HuH-7.5 (cell line): ENCODE measurements at regions not wholly inside any gene's neighbourhood (a gene's known extent, or its start where the extent isn't known, plus 50 kb on each side); places are given as distances from the start of the nearest gene placed in this dataset.
"Not testable (repeated sequence)": the region's sequence is repeated elsewhere in the genome, so short reads cannot be mapped to it uniquely, and the experiment has no call there.

Experiments
- DNase-seq: peaks from one replicate; pipeline ENCODE4 v3.0.0; 2011; ENCODE audit warnings: low spot score

DNA sequence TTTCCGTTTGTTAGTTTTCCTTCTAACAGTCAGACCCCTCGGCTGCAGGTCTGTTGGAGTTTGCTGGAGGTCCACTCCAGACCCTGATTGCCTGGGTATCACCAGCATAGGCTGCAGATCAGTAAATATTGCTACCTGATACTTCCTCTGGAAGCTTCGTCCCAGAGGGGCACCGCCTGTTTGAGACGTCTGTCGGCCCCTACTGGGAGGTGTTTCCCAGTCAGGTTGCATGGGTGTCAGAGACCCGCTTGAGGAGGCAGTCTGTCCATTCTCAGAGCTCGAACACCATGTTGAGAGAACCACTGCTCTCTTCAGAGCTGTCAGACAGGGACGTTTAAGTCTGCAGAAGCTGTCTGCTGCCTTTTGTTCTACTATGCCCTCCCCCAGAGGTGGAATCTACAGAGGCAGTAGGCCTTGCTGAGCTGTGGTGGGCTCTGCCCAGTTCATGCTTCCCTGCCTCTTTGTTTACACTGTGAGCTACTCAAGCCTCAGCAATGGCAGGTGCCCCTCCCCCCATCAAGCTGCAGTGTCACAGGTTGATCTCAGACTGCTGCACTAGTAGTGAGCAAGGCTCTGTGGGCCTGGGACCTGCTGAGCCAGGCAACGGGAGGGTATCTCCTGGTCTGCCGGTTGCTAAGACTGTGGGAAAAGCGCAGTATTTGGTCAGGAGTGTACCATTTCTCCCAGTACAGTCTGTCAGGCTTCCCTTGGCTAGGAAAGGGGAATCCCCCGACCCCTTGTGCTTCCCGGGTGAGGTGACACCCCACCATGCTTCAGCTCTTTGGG is 74.4 kb upstream of the TOP3B start:
- DNase-seq, result not testable (repeated sequence)

DNA sequence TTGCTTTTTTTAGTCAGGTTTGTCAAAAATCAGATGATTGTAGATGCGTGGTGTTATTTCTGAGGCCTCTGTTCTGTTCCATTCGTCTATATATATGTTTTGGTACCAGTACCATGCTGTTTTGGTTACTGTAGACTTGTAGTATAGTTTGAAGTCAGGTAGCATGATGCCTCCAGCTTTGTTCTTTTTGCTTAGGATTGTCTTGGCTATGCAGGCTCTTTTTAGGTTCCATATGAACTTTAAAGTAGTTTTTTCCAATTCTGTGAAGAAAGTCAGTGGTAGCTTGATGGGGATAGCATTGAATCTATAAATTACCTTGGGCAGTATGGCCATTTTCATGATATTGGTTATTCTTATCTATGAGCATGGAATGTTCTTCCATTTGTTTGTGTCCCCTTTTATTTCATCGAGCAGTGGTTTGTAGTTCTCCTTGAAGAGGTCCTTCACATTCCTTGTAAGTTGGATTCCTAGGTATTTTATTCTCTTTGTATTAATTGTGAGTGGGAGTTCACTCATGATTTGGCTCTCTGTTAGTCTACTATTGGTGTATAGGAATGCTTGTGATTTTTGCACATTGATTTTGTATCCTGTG is 70.1 kb upstream of the TOP3B start:
- DNase-seq, result not testable (repeated sequence)

DNA sequence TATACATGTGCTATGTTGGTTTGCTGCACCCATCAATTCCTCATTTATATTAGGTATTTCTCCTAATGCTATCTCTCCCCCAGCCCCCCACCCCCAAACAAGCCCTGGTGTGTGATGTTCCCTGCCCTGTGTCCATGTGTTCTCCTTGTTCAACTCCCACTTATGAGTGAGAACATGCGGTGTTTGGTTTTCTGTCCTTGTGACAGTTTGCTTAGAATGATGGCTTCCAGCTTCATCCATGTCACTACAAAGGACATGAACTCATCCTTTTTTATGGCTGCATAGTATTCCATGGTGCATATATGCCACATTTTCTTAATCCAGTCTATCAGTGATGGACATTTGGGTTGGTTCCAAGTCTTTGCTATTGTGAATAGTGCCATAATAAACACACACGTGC is 68.4 kb upstream of the TOP3B start:
- not testable (repeated sequence) for DNase-seq

DNA sequence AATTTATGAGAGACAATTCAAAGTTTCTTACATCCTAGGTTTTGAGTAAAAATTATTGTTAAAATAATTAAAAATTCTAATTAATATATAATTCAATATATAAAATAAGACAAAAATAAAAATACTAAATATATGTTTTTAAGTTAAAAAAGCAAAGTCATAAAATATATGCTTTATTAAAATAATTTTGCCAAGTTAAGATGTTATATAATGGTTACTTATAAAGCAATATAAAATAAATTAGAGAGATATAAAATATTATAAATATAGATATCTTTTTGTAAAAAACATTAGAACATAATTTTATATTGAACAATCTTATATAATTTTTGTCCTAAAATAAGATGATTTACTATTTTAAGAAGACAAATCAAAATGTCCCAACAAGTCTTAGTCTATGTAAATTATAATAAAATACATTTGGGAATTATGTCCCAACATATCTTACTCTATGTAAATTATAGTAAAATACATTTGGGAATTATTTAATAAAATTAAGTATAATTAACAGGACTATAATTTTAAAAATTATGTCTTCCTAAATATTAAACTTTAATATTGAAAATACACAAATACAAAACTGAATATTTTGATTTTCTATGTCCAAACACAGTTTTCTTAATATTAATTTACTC is 67.7 kb upstream of the TOP3B start:
- DNase-seq, result no peak

DNA sequence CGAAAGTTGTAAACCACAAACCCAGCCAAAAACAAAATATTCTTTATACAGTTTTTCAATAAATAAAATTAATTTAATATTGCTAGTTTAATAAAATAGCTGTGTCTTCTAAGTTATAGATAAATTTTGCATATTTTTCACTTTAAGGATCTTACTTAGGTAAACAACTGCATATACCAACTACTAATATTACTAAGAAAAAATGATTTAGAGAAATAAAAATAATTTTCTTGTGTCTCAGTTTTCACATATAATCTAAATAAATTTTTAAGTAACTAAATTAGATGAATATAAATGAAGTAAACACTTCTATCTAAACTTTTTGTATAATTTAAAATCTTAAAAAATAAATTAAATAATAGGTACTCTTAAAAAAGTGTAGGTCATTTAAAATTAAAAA is 67.1 kb upstream of the TOP3B start:
- no peak for DNase-seq

DNA sequence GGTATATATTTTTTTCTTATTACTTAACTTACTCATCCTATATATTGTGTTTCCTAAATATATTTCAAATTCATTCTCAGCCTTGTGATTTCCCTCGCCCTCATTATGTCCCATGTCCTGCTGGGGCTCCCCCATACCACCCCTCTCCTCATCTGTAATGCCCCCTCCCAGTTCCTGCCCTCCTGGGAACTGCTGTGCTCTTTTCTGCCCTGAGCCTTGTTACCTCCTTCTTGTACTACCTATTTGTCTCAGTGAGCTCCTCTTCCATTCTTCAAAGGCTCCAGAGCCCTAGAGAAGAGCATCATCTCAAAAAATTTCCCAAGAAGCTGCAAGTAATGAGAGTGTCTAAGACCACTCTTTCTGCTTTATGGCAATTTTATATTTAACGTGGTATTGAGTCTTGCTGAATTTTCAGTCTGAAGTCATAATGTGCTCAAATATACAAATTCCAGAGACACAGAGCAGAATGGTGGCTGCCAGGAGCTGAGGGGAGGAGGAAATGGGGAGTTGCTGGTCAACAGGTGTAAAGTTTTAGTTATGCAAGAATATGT is 66.5 kb upstream of the TOP3B start:
- DNase-seq, result no peak

DNA sequence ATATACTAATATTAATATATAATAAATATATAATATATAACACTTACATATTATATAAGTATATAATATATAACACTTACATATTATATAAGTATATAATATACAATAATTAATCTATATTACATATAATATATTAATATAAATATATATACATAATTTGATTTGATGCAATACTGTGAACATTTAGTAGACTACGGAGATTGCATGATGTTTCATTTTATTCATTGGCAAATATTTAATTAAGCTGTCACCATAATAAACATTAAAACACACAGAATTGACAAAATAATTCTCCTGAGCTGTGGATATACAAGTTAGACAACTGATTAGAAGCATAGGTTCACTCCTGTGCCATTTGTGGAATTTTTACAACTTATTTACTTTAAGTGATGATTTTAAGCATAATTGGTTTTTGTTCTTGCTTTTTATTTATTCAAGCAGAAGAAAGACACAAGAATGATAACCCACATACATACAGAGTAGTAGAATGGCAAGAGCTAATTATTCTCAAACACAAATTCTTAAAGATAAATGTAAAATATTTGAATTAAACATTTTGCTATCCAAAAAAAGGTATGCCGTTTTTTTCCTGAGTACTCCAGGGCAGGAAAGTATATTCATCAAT is 65.8 kb upstream of the TOP3B start:
- no peak for DNase-seq

DNA sequence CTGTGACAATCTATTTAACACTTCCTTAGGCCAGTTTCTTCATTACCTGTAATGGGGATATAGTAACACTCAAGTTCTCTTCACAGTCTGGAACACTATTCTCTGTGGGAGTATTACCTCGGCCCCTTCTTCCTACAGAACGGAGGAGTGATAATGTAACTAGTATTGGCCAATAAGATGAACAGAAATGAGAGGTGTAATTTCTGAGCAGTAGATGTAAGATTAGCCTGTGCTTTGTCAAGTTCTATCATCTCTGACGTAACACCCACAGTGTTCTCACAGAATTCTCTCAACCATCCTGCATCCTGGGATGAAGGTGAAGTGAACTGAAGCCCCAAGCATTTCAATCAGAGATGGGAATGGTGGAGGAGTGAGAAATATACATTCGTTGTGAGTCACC is 65.2 kb upstream of the TOP3B start:
- DNase-seq, result no peak

DNA sequence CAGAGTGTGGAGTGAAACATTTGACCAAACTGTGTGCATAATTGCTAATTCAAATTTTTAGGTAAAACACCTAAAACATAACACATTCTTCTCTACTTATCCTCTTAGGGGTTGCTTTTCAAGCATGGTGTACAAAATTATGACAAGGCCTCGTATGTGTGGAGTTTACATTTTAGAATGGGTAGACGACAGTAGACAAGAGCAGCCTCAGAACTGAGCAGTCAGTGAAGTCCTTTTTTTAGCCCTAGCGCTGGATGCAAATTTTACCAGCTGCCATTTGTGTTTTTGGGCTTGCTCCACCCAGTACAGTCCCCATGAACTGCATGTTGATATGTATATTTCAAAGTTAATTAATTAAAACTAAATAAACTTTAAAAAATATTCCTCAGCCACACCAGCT is 64.7 kb upstream of the TOP3B start:
- no peak for DNase-seq

DNA sequence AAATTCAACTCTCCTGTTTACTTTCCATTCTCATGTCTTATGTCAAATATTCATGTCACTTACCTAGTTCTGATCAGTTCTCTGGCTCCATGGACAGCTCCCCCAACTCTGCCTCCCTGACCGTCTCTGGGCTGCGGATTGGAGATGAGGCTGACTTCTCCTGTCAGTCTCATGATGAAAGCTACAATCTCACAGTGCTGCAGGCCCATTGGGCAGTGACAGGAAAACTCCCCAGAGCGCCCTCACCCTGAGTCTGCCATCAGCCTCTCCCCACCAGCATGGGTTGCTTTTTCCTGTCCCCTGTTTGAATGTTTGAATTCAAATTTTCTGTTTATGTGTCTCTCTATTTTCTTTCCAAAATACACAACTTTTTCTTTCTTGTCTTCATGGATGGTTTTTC is 63.8 kb upstream of the TOP3B start:
- no peak for DNase-seq

DNA sequence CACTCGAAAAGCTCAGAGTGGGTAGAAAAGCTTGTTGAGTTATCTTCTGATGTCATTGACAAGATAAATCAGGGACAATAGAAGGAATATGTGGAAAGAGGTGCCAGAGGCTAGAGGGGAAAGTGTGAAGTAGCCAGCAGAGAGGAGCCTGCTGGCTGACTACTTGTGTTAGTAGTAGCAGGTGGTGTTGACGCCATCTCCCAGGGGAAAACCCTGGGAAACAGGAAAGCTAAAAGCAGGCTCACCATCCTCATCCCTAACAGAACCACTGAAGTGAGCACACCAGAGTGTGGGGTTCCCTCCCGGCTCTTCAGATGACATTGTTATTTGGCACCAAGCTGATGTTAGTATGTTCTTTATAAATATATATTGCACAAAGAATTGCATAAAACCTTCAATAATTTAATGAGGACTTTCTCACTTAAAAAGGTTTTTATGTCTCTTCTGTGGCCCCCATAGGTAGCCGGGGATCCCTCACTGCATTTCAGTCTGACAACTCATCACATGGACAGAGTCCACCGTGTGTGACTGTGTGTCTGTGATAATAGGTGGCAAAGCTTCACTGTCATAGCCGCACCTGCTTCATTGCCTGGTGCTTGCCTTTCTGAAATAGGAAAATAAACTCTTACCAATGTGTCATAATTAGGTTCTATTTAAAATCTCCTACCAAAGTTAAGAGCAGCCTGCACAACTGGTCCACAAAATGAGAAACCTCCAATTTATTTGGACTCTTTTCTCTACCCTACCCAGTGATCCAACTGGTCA is 63.2 kb upstream of the TOP3B start:
- no peak for DNase-seq

DNA sequence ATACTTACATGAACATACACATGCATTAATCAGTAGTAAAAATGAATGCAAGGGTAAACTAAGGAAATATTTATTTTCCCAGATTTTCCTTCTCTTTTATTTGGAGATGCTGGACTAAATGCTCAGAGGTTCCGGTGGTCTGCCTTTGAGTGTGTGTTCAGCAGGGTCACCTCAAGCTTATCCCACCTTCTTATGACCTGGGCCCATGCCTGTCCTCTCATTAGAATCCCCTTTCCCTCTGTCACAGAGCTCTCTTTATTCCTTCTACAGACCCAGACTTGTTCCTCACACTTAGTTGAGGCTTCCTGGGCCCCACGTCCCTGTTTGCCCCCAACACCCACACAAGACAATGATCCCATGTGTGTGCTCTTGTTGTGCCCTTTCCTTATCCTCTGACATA is 61.6 kb upstream of the TOP3B start:
- DNase-seq, result no peak

DNA sequence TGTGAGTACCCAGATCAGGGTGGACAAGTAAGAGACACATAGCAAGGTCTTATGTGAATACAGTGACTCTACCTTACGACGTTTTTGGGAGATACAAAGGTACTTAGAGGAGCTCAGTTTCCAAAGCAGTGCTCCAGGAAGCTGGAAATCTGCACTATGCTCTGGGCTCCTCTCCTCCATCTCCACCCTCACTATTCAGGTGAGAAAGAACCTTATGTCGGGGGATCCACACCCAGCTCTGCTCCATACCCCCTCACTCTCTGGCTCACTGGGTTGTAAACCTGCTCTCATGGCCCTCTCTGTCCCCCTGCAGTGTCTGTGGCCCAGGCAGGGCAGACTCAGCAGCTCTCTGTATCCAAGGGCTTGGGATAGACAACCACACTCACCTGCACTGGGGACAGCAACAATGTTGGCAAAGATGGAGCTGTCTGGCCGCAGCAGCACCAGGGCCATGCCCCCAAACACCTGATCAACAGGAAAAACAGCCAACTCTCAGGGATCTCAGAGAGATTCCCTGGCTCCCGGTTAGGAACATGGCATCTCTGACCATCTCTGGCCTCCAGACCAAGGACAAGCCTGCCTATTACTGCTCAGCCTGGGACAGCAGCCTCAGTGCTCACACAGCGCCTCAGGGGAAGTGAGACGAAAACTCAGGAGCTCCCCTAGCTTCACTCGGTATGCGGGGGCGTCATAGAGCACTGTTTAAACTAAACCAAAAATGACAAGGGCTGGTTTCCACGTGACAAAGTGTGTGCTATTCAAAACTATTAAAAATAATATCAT is 60.9 kb upstream of the TOP3B start:
- DNase-seq, result no peak

DNA sequence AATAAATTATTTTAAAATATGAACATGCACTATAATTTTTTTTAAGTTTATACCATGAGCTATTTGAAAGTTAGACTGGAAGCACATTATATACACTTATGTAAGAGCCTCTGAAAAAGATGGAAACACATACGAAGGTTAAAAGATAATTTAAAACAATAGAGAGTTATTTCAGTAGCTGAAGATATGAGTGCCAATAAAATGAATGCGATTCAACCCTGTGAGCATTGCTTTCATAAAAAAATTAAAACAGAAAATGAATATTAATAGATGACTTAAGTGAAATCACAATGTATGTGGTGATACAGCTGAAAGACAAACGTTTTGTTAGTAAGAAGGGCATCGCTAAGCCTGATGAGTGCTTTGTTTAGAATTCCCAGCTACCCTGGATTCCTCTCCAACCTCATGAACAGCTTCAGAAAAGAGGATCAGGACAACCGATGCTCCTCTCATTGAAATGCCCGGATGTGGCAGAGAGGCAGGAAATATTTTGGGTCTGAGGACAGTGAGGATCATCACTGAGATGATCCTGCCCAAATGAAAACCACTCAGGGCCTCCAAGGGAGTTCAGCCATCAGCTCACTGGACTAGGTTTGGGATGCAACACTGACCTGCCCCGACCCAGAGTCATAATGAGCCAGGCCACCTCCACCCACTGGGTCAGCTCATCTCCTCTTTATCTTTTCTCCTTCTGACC is 60.2 kb upstream of the TOP3B start:
- DNase-seq, result no peak

DNA sequence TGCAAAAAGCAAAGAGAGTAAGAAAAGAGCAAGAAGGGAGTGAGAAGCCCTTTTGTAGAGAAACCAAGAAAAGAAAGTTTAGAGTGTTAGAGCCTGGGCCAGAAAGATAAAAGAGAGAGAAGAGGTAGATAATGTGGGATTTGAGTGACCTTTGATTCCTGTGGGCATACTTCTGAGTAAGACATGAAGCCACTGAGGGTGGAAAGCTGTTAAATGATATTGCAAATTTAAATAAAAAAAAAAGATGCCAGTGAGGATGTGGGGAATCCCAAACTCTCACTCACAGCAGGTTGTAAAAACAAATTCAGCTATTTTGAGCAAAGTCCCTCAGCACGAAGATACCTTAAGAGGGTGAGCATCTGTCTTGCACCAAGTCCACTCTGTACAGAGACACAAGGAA is 59.4 kb upstream of the TOP3B start:
- no peak for DNase-seq

DNA sequence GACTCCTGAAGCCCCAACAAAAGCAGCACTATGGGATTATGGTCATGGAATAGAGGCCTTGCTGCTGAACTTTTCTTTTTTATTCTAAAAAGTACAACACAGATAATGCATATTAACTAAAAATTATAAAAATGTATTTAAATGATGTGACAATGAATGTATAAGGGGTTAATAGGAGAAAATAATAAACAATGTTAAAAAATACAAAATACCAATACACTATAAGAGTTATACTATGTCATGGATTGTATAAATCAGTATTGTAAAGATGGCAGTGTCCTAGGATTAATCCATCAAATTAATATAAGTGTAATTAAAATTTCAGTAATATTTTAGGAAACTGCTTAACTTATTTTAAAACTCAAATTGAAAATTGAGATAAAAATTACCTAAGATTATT is 58.3 kb upstream of the TOP3B start:
- DNase-seq, result no peak

DNA sequence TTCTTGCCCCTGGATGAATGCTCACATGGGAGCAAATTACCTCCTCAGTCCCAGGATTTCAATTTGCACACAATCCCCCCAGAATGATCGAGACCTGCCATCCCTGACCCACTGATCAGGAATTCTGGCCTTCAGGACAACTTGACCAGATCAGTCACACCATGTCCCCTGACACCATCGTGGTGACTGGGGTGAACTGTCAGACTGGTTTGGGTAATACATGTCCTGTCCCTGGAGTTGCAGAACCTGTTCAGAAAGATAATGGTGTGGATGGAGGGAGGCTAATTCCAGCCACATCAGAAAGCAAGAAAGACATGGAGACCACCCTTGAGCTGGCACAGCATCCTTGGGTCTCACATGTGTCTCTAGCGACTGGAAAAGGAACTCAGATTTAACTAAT is 57.9 kb upstream of the TOP3B start:
- no peak for DNase-seq

DNA sequence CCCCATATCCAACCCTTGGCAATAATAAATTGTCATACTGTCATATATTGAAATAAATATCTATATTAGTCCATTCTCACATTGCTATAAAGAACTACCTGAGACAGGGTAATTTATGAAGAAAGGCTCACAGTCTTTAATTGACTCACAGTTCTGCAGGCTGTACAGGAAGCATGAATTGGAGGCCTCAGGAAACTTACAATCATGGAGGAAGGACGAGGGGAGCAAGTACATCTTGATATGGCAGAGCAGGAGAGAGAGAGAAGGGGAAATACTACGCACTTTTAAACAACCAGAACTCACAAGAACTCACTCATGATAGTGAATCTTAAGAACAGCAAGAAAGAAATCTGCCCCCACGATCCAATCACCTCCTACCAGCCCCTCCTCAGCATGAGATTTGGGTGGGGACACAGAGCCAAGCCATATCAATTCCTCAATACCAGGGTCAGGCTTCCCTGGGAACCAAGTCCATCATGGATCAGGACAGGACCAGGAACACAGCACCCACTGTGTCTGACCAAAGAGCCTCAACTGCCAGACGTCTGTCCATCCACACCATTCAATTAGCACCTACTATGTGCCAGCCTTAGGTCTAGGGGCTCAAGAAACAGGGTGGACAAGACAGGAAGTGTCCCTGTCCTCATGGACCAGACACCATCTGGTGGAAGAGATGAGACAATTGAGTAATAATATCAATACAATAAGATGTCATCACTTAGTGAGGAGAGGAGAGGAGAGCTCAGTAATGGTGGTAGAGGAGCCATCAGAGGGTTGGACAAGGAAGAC is 56.9 kb upstream of the TOP3B start:
- no peak for DNase-seq

DNA sequence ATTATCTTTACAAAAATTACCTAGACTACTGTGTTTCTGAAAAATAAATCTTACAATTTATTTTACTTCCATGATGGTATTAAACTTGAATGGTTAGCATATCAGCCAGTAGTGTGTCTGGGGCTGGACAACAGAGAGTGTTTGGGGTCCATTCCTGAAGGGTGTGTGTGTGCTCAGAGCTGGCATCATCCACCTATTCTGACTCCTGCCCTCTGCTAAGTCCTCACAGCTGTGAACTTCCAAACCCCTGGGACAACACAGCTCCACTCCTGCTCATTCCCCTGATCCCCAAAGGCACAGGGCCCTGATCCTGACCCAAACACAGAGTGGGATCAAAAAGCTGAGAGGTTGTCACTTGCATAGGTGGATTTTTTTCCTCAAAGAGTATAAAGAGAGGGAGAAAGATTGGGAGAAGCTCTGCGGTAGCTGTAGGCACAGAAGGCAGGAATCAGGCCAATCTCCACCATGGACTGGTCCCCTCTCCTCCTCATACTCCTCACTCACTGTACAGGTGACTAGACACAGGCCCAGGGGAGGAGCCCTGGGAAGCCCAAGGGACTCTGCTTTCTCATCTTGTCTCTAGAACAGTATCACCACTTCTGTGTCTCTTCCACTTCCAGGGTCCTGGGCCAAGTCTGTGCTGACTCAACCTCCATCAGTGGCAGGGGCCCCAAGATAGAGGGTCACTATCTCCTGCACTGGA is 55.7 kb upstream of the TOP3B start:
- DNase-seq, result no peak
